Smooth muscle cell of the brain vasculature (primary cell): ENCODE measurements at regions not wholly inside any gene's neighbourhood (a gene's known extent, or its start where the extent isn't known, plus 50 kb on each side); places are given as distances from the start of the nearest gene placed in this dataset.
"Not testable (repeated sequence)": the region's sequence is repeated elsewhere in the genome, so short reads cannot be mapped to it uniquely, and the experiment has no call there.

Experiments used
- DNase-seq: peaks from one replicate; pipeline ENCODE4 v3.0.0-alpha.2; 2012; ENCODE audit warnings: low read depth, low spot score

DNA sequence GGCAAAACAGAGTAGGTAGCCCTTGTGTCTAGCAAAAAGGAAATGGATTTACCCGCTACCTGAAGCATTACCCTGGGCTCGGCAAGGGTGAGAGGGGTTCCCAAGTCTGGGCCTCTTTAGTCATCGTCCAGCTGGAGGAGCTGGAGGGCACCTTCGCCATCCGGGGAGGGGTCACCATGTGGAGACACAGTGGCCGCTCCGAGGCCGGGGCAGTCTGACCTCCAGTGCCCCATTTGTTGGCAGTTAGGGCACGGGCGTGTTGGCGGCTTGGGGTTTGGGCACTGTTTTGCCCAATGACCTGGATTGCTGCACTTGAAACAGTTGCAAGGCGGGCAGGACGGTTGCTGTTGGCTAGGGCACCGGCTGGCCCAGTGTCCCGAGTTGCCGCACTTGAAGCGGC, 581.8 kb downstream of the SUCLG1 start:
- not testable (repeated sequence) for DNase-seq

DNA sequence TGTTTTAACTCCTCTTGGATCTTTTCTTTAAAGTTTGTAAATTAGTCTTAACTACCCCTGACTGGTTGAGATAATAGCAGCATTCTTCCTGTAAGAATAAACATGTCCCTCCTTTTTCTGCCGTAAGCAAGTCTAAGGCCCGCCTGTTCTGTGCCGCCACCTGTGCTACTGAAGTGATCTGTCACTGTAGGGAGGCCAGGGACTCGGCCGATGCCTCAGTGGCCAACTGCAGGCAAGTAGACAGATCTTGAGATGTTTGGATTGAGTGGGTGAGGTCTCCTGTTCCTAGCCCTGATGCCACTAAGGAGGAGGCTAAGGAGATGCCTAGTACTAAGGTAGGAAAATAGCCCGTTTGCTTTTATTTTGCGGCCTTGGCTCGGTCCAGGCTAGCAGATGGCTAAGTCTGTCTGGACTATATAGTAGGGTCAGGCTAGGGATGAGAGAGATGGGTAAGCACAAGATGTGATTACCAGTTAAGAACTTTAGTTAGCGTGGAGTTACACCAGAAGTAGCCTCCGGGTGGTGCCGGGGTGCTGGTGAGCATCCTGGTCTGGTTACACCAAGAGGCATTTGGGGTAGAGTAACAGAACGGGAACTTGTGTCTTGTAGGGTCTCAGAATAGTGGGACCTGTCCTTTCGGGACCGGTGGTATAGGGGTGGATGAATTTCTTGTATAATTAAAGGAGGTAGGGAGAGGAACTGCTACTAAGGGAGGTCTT, 584.2 kb downstream of the SUCLG1 start:
- no peak for DNase-seq

- DNase-seq, result no peak
Measured at GRCh38 chr2:83874066-83874465, 585.0 kb downstream of the SUCLG1 start.

GRCh38 chr2:83873110-83873509, 586.0 kb downstream of the SUCLG1 start:
- no peak for DNase-seq

DNA sequence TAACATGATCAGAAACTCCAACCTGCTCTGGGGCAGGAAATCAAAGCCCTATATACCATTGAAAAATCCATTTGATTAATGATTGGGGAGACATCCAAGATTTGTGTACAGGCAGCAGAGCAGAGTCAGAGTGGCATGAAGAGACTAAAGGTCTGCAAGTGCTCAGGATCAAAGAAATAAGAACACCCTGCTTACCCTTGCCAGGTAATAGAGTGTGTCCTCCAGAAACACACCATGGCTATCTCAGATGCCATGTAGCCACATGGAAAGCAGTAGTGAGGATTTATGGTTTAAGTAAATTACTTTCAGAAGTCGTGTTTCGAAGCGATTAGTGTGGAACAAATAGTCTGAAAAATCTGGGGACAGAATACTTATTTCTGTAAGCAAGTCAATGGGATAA, 592.9 kb downstream of the SUCLG1 start:
- DNase-seq, result no peak

GRCh38 chr2:83862600-83862999, 596.5 kb downstream of the SUCLG1 start:
- DNase-seq, result no peak

DNA sequence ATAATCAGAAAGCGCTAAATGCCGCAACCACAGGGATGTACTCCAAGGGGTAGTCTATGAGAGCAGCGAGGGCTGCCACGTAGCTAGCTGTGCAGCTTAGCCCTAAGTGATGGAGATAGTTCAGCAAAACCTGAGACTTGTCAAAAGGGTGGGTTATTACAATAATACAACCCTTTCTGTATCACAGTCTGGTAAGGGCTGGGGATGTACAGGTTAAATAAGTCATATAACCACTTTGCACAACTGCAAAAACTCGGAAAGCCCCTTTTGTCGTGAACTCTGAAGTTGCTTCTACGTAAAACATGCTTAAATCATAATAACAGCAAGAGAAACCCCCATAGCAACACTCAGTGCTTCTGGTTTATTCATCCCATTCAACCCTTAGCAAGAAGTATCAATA, 598.8 kb downstream of the SUCLG1 start:
- DNase-seq, result no peak

DNA sequence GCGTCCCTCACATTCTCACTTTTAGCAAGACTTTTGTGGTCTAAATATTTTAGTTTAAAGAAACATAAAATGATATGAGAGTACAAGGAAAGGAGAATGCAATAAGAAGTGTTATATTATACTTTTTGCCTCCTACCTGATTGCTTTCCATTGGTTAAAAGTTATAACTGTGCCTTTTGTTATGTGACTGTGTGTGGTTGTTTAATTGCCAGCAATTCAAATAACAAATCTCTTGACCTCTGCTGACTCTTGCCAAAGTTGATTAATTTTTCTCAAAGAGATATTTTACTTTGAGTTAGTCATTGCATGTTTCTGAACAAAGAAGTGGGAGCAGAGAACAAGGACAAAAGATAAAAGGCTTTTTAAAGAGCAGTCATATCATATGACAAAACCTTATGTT, 599.5 kb downstream of the SUCLG1 start:
- DNase-seq, result no peak

- no peak for DNase-seq
Measured at GRCh38 chr2:83851066-83851465, 608.0 kb downstream of the SUCLG1 start.

DNA sequence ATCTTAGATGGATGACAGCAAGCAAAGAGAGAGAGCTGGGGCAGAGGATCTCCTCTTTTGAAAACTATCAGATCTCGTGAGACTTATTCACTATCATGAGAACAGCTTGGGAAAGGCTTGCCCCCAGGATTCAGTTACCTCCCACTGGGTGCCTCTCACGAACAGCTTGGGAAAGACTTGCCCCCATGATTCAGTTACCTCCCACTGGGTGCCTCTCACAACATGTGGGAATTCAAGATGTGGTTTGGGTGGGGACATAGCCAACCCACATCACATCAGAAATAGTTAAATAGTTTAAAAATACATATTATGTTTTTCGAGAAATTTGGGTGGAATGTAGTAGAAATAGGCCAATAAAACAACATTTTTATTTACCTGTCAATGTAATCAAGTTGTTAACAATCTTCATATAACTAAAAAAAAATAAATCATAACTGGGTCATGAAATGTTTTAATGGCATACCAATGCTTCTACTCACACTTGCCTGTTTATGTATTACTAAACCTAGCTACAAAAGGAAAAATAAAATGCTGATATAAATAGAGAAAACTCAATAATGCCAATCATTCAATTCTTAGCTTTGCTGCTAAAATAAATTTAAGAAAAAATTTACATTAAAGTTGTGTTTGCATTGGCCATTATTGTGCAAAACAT, 608.9 kb downstream of the SUCLG1 start:
- no peak for DNase-seq

DNA sequence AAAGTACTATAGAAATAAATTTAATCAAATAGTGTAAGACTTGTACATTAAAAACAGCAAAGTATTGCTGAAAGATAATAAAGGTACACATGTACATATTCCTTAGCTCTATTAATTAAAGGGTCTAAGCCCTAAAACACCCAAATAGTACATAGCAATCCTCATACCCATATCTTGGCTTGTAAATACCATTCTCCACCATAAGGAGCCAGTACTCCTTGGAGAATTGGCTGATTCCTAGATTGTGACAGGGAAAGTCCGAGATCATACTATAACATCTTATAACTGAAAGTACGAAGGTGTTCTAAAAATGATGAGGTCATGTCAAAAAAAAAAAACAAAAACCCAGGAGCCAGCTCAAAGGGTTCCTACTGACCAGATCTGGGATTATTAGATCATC, 614.6 kb downstream of the SUCLG1 start:
- no peak for DNase-seq

DNA sequence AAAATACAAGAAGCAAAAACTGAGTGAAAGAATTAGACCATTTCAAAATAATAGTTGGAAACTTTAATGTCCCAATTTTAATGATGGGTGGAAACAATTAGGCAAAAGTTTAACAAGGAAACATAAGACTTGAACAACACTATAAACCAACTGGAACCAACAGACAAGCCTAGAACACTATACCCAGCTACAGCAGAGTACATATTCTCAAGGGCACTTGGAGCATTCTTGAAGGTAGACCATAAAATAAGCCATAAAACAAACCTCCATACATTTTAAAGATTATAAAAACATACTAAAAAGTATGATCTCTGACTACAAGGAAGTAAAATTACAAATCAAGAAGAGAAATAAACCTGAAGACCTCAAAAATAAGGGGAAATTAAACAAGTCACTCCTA, 616.7 kb downstream of the SUCLG1 start:
- no peak for DNase-seq

DNA sequence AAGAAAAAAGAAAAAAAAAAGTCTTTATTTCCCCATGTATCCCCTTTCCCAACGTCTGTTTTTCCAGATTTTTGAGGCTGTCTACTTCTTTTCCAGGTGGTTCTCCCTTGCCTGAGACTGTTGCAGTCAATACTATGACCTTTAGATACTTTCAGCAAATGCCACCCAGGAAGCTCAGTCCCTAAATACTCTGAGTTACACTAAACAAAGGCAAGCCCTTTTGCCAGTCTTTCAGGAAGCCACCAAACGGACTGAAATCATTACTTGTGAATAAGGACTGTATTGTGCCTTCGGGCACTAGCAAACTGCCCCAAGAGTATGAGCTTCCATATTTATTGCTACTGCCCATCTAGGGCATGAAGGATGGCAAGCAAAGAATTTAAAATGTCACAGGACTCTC, 621.3 kb downstream of the SUCLG1 start:
- DNase-seq, result no peak

DNA sequence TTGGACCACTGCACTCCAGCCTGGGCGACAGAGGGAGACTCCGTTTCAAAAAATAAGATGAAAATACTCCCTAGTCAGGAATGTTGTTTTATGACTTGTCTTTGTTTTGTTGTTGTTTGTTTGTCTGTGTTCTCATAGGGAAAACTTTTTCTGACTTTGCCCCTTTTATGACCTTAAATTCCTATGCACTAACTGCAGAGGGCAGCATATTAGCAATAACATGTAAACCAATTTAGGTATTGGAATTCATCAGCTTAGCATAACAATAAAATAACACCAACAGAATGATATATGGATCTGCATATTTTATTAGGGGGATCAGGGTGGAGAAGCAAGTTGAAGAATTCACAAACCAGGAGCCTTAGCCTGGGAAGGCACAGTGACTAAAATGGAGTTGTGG, 631.5 kb downstream of the SUCLG1 start:
- DNase-seq, result no peak

- no peak for DNase-seq
Measured at GRCh38 chr2:83826577-83826976, 632.5 kb downstream of the SUCLG1 start.

DNA sequence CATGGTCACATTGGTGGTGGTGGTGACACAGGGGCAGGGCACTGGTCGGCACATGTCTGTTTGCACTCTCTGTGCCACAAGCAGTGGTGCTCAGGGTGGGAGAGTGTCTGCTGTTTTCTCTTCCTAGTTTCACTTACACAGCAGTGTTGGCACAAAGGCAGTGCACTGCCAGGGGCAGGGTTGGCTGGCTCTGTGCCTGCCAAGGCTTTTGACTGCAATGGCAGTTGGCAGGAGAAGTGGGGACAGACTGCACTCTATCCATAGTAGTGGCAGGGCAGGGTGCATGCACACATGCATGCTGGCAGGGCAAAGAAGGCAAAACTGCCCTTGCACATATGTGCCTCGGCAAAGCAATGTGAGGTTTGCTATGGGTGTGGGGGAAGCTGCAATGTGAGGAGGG, 635.9 kb downstream of the SUCLG1 start:
- DNase-seq, result no peak

DNA sequence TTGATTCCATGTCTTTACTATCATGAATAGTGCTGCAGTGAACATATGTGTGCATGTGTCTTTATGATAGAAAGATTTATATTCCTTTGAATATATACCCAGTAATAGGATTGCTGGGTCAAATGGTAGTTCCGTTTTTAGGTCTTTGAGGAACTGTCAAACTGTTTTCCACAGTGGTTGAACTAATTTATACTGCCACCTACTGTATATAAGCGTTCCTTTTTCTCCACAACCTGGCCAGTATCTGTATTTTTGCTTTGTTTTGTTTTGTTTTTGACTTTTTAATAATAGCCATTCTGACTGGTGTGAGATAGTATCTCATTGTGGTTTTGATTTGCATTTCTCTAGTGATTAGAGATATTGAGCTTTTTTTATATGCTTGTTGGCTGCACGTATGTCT, 641.6 kb downstream of the SUCLG1 start:
- DNase-seq, result no peak

DNA sequence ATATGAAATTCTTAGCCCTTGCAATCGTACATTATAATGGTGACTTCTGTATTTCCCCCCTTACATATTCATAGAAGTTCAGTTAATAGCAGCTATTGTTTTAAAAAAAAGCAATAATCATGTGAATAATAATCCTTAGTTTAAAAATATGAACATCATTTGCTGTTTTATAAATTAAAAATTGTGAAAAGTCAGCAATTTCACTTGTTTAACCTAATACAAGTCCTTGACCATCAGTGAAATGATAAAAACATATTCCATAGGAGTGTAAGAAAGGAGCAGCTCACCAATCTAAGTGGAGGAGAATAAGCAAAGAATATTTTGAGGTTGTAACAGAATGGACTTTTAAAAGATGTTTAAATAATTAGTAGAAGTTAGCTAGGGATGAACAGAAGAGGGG, 650.2 kb downstream of the SUCLG1 start:
- no peak for DNase-seq

DNA sequence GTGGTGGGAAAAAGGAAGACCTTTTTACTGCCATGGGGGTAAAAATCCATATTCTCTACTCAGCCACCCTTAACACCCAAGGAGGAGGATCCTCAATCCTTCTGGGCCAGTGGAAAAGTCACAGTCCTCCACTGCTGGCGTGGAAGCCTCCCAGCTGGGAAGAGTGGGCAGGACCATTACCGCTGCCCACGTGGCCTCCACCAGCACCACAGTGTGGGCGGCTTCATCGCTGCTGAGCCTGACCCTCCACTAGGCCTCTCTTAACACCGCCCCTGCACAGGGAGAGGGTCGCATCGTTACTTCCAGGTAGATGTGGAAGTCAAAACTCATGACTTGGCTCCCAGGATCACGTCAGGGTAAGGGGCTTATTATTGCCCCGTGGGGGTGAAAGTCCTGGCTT, 656.5 kb downstream of the SUCLG1 start:
- no peak for DNase-seq

DNA sequence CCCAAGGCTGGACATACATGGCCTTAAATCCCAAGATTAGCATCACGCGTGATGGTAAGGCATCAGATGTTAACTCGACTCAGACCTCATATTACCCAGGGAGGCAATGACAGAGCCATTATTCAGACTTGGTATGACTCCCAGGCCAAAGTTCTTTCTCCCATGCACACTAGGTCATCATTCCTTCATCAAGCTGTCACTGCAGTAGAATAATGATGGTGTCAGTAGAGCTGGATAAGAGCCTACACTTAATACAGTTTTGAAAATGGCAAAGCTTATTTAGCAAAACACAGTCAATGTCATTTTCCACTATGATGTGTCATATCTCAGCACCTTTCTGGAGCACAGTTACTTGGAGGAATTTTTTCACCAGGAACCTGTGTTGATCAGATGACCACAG, 663.3 kb downstream of the SUCLG1 start:
- DNase-seq, result no peak

GRCh38 chr2:83790467-83790866, 668.6 kb downstream of the SUCLG1 start:
- not testable (repeated sequence) for DNase-seq

DNA sequence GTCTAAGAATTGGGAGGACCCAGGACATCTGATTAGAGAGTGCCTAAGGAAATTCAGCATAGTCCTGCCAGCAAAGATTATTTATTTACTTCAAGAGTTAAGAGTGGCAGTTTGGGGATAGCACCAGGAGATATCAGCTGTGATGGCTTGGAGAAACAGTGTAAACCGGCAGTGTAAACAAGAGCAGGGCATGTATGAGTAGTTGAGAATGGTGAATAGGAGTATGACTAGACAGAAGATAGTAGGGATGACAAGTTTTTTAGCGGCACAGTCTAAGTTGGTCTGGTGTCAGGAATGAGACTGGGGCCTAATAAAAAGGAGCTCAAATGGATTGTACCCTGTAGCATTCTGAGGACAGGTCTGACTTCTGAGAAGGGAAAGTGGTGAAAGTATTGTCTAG, 669.4 kb downstream of the SUCLG1 start:
- not testable (repeated sequence) for DNase-seq

DNA sequence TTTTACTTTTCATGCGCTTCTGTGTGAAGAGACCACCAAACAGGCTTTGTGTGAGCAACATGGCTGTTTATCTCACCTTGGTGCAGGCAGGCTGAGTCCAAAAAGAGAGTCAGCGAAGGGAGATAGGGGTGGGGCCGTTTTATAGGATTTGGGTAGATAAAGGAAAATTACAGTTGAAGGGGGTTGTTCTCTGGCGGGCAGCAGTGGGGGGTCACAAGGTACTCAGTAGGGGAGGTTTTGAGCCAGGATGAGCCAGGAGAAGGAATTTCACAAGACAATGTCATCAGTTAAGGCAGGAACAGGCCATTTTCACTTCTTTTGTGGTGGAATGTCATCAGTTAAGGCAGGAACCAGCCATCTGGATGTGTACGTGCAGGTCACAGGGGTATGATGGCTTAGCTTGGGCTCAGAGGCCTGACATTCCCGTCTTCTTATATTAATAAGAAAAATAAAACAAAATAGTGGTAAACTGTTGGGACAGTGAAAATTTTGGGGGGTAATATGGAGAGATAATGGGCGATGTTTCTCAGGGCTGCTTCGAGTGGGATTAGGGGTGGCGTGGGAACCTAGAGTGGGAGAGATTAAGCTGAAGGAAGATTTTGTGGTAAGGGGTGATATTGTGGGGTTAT, 670.0 kb downstream of the SUCLG1 start:
- not testable (repeated sequence) for DNase-seq
